T-helper 2 cell (primary cell): ENCODE measurements at regions not wholly inside any gene's neighbourhood (a gene's known extent, or its start where the extent isn't known, plus 50 kb on each side); places are given as distances from the start of the nearest gene placed in this dataset.

Source experiments
- DNase-seq, 5 experiments: peaks; one replicate each; pipeline versions ENCODE4 v3.0.0 to v3.0.0-alpha.2; 2012 to 2022

DNA sequence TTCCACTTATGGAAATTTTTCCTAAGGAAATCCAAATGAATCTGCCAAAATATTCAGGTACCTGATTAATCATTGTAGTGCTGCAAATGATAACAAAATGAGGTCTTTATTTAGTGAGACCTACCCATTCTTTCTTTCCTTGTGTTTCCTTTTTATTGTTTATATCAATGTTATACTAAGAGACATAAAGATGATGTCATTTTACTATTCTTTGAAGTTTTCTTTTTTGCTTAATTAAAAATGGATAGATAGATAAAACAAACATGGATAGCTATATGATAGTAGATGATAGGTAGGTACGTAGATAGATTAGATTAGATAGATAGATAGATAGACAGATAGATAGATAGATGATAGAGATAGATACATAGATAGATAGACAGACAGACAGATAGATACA is 669.5 kb upstream of the TBX3 start:
- DNase-seq: no peak

DNA sequence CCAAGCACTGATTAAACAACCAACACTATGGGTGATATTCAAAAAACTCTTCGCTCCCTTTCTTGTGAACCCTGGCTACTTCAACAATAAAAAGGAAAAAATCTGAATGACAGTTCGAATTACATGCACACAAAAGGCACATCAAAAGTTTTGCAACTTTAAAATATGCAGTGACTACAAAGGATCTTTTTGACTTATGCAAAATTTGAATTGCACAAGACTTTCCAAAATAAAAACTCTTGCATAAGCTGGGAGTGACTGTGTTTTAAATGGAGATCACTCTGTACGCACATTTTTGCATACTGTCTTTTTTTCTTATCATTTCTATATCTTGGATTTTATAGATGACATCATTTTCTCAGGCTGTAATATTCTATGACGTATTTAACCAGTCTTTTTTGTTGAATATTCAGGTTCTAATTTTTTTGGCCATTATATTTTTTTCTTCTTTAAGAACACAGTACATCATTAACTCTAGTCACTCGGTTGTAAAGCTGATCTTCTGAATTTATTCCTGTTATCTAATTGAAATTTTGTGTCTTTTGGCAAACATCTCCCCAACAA is 667.6 kb upstream of the TBX3 start:
- DNase-seq: no peak

DNA sequence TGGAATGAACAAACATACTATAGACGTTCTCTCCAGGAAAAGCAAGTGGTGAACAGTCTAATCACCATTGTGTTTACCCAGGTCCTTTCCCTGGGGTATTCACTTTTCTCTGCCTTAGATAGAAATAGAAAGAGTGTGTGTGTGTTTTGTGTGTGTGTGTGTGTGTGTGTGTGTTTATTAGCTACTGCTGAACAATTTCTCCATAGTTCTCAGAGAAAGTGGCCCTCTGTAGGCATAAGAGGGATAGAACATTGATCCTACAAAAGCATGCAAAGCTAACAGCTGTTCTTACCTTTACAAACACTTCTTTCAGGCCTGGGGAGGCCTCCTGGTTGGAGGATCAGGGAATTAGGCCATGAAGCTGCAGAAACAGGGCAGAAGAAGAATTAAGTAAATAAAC is 665.7 kb upstream of the TBX3 start:
- DNase-seq: no peak

DNA sequence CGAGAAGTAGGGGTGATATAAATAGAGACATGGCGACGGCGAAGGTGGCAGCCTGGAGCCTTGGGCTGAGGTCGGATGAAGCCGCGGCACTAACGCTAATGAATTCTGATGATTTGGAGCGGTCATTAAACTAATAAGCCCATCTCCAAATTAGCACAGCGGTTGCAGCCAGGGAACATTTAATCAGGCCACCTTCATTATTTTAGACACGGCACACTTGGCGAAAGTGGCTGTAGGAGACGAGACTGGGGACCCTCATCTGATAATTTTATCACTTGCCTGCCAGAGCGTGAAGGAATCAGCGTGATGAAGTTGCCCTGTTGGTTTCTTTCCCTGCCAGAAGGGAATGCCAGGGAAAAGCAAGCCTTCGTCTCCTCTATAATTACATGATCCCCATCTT is 664.3 kb upstream of the TBX3 start:
- no peak for DNase-seq

DNA sequence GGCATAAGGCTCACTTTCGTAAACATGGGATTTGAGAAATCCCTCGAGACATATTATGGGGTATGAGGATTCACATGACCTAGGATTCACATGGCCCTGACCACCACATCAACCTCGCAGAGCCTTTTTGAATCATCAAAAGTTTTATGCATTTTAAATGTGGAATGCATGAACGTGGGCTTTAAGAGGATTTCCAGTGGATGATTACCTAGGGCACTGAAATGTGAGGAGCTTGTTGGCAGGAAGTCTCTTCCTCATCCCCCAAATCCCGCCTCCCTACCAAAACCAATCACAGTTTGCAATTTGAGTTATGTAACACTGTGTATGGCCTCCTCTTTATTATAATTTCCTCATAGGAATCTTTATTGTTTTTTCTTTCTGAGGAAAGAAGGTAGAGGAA is 659.6 kb upstream of the TBX3 start:
- DNase-seq: no peak

DNA sequence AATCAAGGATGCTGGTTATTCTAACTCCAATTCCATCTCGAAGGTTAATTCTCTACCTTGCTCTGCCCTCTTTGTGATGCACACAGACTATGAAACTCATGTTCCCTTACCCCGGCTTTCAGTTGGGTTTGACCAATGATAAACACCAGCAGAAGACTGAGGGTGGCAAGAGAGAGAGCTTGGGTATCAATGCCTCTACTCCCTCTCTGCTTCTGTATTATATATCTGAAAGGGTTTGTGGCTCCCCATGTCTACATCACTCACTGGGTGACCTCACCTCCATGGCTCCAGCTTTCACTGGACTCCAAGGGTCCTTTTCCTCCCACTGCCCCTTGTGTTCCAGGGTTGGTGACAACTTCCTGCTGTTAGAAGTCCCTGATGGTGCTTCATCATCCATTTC is 659.0 kb upstream of the TBX3 start:
- no peak for DNase-seq

DNA sequence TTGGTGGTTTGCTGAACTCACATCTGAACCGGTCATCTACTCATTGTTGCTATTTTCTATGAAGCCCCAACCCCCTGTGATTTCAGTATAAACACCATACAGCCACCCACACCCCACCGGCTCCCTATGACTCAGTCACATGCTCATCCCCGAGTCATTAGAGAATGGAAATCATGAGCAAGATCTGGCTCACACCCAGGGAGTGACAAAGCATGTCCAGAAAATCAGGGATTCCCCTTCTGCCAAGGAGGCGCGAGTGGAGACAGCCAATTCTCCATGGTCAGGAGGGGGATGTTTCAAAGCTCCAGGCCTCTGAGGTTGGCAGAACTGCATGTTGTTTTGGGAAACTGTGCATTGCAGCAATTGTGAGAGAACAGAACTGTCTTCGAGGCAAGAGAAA is 657.5 kb upstream of the TBX3 start:
- DNase-seq: no peak

DNA sequence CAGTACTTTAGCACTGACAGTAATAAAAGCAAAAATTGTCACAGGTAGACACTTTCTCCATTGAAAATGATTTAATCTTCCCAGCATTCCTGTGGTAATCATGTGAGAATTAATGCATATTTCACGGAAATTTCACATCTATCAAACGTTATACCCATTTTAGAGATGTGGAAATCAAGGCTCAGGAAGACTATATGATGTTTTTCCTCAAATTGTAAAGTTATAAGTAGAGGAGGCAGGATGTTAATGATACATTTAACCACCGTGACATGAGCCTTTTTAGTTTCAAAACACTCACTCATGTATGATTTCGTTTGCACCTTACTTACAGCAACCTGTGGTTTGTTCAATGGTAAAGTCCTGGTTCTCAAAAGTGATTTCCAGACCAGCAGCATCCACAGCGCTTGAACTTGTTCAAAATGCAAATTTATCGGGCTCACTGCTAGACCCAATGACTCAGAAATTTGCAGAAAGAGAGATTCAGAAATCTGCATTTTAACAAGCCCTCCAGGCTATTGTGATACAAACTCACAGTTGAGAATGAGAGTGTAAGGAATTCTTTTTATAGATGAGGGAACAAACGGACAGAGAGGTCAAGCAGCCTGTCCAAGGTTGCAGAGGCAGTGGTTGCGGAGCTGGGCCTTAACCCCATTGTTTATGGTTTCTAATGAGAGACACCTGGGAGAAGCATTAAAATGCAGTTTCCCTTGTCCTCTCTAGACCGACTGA is 654.8 kb upstream of the TBX3 start:
- no peak for DNase-seq

DNA sequence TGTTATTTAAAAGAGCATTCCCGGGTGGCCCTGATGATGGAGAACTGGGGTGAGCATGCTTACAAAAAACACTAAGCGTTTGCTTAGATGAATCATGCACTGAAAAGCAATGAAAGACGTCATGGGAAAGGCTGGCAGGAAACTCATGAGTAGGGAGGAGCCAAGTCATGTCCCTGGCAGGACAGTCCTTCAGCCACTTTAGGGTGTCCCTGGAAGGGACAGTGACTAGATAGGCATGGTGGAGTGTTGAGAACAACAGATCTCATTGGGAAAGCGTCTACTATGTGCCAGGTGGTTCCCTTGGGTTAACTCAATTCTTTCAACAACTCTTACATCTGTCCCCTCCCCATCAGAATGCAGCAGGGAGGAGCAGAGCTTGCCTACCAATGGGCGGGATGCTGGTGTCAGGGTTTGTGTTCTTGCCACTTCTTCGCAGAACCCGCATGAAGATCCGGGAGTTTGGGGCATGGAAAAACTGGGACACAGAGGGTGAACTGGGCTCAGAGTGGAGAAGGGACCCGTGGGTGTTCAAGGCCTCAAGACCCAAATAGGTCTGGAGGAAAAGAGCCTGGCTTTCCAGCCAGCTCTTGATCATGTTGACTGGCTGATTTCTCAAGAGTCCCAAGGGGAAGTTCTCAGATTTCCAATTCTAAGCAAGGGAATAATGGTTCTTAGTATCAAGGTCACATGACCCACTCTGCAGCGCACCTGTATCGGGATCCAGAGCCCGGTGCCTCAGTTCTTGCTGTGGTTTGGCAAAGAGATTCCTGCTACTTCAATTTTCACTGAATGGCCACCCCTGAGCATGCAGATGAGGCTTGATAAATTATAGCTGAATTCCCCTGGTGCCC is 653.9 kb upstream of the TBX3 start:
- DNase-seq: no peak

DNA sequence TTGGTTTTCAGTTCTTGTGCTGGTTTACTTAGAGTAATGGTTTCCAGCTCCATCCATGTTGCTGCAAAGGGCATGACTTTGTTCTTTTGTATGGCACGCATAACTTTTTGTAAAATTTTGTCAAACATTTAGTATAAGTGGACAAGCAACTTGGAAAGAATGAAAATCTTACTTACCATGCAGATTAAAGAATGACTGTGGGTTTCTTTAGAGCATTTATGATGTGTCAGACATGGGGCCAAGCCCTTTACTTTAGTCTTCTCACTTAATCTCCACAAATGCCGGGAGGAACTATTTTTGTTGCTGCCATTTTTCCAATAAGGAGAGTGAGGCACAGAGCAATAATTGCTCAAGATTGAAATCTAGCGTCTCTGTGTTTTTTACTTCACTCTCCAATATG is 652.5 kb upstream of the TBX3 start:
- DNase-seq: no peak

DNA sequence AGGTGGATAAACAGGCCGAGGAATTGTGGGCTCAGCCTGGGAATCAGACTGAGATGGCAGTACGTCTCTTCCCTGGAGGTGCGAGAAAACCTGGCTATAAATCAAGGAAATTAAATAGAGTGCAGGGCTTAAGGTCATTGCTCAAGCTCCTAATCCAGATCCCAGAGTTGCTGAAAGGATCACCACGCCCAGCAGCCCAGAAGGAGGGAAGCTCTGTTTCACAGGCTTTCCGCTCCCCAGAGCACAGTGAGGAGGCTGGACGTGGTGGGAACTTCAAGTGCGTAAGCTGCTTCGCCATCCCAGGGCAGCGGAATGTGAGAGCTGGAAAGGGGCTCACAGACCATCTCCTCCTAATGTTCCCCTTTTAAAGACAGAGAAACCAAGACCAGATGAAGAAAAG is 651.6 kb upstream of the TBX3 start:
- DNase-seq: no peak

DNA sequence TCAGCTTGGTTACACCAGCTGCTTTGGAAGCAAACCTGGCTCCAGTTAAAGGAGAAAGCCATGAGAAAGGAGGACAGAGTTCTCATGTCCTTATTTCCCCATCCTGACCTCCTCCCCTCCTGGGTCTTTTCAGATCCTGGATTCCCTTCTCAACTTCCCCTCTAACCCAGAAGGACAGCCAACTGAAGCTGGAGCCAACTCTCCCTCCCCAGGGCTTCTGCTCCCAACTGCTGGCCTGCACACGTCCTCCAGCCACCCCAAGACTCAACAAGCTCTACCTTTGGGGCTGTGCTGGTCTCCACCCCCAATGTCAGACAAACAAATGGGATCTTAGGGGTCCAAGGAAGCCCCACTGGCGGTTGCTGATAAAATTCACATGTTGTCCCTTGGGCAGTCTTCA is 651.1 kb upstream of the TBX3 start:
- no peak for DNase-seq

DNA sequence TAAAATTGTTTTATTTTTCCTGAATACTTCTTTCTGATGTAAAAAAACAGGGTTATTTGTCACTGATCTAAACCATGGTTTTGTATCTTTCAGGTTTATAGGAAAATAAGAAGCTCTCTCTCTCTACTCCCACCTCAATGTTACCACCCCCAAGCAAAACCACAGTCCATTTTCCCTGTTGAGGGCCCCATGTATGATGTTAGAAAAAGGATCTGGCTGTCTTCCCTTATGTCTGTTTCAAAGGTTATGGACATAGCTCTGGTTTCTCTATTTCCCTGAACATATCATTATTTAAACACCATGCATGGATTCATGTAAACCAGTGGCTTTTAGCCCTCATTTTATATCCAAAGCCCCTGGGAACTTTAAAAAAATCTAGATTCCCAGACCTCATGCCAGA is 649.0 kb upstream of the TBX3 start:
- DNase-seq: no peak

DNA sequence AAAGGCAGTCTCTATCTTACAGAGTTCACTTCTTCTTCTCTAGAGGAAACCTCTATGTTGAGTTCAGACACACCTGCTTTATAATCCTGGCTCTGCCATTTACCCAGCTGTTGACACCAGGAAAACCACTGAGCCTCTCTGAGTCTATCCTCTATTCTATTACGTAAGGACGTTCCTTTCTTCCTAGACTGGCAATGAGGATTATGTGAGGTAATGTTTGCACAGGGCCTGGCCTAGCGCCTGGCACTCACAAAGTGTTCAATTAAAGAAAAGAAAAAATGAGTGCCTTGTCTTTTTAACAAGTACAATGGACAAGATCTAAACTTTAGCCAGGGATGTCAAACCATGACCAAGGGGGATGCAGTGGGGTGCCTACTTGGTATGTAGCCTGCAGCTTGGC is 641.9 kb upstream of the TBX3 start:
- DNase-seq: no peak

DNA sequence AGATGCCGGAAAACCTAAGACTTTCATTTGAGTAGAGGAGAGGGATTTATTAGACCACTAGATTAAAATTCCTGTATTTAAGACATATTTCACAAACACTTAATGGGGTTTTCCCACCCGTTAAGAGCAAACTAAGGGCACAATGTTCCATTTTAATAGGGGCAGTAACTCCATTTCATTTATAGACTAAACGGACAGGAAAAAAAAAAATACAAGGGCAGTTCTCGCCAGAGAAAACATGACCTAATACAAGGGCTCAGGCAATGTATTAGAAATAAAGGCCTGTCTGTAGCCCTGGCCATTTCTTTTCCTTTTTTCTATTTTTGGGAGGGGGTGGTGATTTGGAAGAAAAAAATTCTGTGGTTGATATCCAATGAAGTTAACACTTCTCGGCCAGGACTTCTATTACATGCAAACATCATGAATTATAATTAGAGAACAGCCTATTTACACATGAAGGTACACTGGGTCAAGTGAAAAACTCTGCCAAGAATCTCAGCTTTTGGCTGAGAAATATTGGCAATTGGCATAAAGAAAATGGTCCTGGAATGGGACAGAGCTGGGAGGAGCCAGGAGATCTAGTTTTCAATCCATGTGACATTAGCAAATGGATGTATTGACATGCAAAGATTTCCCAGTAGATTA is 641.1 kb upstream of the TBX3 start:
- DNase-seq: no peak

DNA sequence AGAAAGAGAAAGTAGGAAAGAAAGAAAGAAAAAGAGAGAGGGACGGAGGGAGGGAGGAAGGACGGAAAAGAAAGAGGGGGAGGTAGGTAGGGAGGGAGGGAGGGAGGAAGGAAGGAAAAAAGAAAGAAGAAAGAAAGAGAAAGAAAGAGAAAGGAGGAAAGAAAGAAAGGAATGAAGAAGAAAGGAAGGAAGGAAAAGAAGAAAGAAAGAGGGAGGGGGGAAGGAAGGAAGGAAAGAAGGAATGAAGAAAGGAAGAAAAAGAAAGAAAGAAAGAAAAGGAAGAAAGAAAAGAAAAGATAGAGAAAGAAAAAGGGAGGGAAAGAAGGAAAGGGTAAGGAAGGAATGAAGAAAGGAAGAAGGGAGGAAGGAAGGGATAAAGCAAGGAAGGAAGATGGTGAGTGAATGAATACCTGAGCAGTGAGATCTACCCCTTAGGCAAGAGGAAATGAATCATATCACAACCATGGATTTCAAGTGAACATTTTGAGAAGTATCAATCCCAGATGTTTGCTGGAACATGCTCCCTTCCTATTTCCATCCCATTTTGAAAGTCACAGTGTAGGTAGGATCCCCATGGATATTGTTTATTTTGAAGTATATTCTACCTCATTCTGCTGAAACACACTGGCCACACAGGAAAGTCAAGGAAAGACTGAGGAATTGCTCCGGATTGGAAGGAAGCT is 639.4 kb upstream of the TBX3 start:
- no peak for DNase-seq

DNA sequence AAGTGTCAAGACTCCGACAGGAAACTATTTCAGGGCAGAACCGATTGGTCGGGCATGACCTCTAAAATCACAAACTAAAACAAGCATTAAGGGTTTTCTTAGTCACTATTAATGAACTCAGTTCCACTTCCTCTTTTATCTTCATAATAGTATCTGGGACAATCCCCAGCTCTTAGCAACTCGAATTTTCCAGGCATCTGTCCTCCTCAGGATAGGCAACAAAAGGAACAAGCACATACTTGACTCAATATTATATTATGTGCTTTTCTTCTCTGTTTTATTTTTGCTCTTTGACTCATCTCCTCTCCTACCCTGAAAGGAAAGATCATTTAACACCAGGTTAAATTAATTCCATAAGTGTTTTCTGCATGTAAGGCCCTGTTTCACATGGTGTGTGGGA is 638.3 kb upstream of the TBX3 start:
- DNase-seq: no peak

DNA sequence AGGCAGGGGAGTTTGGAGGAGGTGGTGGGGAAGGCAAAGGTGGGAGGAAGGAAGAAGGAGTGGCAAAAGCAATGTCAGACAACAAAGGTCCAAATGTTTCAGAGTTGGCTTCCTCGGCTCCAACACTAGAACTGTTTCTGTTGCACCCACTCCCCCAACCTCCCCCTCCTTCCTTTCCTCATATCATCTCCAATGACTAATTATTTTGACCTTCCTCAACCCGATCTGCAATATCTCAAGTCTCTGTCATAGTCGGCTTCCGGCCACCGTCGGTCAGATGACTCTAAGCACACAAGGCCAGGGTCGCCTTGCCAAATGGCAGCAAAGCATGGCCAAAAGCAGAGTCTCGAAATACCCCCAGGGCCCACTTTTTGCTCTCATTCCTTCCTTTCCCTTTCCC is 637.0 kb upstream of the TBX3 start:
- no peak for DNase-seq

DNA sequence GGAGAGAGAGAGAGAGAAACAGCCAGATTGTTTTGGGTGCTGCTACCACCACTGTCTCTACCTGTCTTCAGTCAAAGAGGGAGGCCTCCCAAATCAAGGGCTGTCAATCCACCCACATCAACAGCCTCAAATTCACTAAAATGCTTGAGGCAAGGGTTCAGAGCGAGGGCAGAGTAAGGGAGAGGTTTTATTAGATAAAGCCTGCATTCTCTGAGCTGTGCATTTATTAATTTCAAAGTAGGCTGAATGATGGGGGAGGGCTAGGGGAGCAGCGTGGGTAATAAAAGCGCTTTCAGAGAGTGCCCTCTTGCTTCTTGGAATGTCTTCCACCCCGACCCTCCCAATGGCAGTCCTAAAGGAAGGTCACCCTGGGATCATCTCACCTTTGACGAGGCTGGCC is 636.5 kb upstream of the TBX3 start:
- no peak for DNase-seq

DNA sequence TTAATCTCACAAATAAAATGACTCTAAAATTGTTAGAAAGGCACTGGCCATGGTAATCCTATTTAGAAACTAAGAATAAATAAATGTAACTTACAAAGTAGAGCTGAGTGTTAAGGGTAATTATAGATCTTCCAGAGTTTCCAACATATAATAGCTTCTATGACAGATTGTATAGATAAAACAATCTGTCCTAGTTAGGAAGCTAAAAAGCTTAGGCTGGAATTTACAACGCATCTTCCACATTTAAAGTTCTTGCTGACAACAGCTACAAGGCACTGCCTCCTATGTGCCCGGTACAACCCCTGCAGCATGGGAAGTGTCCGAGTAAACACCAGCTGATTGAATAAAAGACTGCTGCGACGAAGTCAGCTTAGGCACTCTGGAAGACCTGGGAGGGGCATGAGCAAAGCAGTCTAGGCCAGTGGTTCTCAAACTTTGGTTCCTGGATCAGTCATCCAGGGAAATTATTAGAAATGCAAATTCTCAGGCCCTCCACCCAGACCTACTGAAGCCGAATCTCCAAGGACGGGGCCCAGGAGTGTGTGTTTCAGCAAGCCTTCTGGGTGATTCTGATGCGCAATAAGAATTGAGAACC is 635.6 kb upstream of the TBX3 start:
- no peak for DNase-seq

DNA sequence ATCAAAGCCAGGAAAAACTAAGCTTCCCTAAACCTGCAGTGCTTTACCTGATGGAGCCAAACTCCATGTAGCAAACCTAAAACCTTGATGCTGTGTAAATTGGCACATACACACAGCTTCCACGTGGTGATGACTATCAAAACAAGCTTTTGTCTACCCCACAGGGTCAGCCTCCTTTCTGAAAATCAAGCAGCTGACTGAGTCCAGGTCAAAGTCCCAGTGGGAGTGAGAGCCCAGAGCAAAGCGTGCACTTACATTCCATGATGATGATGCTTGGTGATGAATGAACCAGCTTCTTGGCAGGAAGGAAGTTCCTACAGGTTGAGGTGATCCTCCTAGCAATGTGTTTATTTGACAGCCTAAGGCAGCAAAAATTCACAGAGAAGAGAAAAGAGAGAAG is 630.0 kb upstream of the TBX3 start:
- DNase-seq: no peak

DNA sequence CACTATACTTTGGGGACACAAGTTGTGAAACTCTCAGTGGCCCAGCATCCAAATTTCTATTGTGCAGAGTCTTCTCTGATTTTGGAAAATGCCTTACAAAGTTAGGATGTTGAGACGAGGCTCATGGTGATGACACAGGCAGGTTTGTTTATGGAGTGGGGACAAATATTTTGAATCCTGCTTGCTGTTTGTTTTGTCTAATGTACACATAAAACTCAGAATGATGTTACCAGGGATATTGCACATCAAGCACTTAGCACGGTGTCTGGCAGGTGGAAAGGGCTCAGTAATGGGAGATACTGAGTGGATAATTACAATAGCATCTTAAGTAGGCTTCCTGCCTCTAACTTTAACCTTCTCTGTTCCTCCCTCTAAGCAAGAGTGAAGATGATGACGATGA is 628.9 kb upstream of the TBX3 start:
- DNase-seq: no peak

DNA sequence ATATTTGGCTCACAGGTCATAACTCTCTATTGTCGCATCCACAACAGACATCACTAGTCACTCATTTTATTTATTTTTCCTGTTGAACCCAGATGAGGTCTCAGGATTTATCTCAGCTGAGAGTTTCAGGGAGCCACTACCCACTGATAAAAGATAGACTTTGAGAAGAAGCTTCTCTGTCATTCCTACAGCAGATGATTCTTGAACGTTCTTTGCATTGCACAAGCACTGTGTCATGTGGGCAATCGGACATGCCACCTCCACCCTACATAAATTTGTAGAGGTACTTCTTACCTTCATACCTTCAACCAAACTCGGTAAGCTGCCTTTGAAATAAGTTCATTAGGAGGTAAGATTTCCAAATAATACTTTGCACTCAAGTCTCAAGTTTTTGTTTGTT is 627.9 kb upstream of the TBX3 start:
- DNase-seq: no peak
